HG02678 (cell line): ENCODE measurements at regions not wholly inside any gene's neighbourhood (a gene's known extent, or its start where the extent isn't known, plus 50 kb on each side); places are given as distances from the start of the nearest gene placed in this dataset.
"Not testable (repeated sequence)": the region's sequence is repeated elsewhere in the genome, so short reads cannot be mapped to it uniquely, and the experiment has no call there.

Experiments used
- ATAC-seq: cut with Tn5 transposase; IDR thresholded peaks from one replicate; pipeline ENCODE4 v1.9.1; 2021; ENCODE audit warnings: mild to moderate bottlenecking, moderate library complexity; ENCODE audit not compliant: unreplicated experiment

DNA sequence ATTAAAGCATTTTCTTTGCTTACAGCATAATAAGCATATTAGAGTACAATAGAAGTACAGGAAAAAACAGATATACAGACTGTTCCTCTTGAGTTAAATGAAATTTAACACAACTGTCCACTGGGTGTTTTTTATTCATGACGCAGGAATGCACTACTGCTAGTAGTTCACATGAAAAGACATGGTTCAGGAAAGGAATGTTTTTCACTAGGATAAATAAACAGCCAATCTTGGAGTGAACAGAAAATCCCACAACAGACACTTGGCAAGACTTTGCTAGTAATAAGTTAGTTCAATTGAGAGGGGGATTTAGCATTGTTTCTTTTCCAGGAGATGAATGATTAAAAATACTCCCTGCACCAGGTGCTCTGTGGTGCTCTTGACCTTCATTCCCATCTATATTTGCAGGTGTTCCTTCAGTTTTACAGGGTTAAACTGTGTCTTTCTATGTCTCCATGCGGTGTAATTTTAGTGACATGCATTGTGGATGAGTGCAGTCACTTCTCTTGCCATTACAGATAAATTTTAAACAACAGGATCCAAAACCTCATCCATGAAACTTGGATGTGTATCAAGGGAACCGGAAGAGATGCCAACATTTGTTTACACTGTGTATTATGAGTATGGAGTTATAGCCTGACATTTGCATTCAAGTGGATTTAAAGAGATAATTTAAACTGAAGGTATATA is 796.6 kb downstream of the DSC3 start:
- ATAC-seq = no peak

GRCh38 chr18:30234755-30235154 is 807.8 kb downstream of the DSC3 start:
- ATAC-seq = no peak

DNA sequence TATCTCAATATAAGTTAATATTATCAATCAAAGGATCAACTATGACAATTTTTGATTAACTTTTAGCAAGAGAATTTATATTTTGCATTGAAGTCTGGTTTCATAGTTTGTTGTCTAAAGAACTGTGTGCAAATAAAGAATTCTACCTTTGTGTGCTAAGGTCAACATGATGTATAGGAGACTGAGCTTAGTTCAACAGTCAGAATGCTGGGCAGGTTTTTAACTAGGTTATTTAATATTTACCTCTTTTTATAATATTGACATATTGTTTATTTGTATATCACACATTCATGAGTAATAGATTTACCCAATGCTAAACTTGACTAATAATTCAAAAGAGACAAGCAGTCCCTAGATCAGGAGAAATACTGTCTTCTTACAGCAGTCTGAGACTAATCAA is 831.4 kb downstream of the DSC3 start:
- ATAC-seq = no peak

GRCh38 chr18:30208546-30208945 is 834.0 kb downstream of the DSC3 start:
- no peak for ATAC-seq

DNA sequence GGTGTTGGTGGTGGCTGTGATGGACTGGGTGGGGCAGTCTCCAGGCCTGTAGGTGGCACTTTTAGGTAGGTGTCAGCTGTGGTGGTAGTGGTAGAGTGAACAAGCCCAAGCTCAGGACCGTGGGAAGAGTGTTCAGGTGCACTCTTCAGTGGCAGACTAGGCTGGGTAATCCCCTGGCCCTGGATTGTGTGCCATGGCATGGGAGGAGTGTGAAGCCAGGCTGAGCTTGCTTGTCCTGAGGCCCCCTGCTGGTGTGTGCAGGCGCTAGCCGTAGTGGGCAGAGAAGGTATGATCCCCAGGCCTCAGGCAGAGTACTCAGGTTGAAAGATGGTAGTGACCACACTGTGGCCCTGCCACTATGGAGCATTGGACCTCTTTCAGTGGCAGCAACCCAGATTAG is 850.3 kb downstream of the DSC3 start:
- ATAC-seq = no peak

GRCh38 chr18:30186245-30186644 is 856.3 kb downstream of the DSC3 start:
- ATAC-seq = no peak

GRCh38 chr18:30177056-30177455 is 865.5 kb downstream of the DSC3 start:
- no peak for ATAC-seq

DNA sequence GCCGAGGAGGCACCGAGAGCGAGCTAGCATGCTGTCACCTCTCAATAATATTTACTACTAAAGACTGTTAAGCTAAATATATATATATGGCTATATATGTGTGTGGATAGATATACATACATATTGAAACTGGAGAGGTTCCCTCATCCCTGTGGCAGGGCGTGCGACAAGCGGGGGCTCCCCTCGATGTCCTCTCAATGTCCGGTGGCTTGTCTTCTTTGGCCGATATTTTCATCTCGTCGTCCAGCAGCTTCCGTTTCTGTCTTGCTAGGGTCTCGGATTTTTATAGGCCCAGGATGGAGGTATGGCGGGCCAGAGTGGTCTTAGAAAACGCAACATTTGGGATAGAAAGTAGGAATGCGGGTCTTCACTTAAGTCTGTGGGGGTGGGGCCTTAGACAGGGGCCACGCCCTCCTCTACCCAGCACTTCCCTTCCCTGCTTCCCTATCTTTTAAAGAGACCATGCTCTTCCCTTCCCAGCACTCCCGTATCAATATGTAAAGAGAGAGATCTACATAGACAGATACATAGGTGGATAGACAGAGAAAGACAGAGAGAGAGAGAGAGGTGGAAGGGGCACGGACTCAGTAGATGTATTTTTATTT is 866.8 kb downstream of the DSC3 start:
- no peak for ATAC-seq

GRCh38 chr18:30175061-30175574 is 867.4 kb downstream of the DSC3 start:
- no peak for ATAC-seq

GRCh38 chr18:30163573-30163972 is 879.0 kb downstream of the DSC3 start:
- ATAC-seq = no peak

DNA sequence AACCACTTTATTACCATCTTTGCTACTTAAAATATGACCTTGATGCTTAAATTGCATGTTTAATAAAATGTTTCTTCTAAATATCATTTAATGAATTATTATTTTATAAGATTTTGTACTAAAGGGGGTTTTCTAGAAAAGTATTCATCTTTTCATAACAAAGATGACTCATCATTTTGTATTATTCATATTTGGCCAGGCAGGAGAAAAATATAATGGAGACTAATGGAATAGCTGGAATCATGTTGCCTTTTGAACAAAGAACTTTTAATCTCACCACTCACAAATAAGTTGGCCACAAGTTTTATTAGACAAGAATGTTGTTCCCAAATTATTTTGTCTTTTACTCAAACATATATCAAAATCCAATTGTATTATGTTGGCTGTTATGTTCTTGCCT is 882.4 kb downstream of the DSC3 start:
- ATAC-seq = no peak

GRCh38 chr18:30150586-30151250 is 891.8 kb downstream of the DSC3 start:
- ATAC-seq = no peak

DNA sequence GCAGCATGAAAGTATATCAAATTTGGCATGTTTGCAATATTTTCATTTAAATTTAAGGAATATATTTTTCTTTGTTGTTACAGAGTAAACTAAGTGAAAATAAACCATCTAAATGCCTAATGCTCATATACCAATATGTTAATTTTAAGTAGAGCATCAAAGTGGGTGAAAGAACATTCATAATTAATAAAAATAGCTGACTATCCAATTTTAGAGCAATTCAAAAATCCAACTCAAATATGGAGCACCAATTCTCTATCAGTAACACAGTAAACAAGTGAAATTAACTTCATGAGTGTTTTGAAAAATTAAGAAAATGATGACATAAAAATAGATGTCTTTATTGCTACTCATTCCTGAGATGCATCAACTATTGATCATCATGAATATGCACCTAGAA is 893.0 kb downstream of the DSC3 start:
- no peak for ATAC-seq

- ATAC-seq = no peak
Measured at GRCh38 chr18:30142870-30143269, 899.7 kb downstream of the DSC3 start.

DNA sequence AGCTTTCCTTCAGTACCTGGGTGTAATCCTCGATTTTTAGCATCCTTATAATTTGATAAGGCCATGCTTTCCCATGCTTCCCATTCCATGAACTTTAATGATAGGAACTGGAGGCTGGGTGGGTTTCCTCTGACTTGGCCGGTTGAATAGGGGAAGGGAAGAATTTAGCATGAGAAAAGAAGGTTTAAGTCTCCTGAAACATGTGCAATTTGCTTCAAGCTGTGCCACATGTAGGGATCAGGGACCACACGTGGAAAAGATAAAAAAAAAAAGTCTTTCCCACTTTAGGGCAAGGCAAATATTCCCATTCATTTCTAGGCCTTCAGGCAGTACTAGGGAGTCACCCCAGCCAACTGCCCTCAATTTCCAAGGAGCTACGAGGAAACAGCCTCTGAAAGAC is 900.3 kb downstream of the DSC3 start:
- no peak for ATAC-seq

DNA sequence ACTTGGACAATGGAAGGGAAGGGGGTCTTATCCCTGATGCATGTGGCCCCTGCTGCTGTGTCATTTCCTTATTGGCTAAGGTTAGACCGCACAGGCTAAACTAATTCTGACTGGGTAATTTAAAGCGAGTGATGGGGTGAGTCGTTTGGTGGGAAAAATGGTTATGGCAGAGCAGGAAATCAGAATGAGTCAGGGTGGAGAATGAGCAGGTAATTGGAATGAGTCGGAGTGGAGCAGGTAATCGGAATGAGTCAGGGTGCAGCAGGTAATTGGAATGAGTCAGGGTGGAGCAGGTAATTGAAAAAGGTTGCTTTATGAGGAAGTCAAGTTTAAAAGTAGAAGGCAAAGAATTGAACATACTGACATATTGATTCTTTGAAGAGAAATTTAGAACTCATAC is 901.0 kb downstream of the DSC3 start:
- not testable (repeated sequence) for ATAC-seq

DNA sequence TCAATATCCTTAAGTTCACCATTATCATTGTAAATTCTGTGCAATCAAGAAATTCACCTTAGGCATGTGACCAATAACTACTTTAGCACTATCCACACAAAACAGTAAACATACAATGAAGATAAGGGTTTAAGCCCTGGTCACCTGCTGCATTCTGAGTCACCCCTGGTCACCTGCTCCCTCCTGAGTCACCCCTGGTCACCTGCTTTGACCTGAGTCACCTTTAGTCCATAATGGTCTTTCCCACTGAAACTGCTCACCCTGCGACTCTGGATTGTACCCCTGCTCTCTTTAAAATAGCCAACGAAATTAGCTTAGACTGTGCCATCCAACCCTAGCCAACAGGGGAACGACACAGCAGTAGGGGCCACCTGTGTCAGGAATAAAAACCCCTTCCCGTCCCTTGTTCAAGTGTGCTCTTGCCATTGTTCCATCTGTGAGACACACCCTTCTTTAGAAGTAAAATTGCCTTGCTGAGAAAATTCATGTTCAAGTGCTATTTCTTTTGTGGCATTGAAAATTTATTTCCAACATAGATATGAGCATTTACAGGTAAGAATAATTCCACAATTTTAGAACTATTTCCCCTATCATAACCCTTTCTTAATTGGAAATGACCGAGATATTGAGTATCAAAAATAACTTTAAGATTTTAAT is 902.8 kb downstream of the DSC3 start:
- ATAC-seq = no peak

GRCh38 chr18:30135938-30136337 is 906.6 kb downstream of the DSC3 start:
- no peak for ATAC-seq

DNA sequence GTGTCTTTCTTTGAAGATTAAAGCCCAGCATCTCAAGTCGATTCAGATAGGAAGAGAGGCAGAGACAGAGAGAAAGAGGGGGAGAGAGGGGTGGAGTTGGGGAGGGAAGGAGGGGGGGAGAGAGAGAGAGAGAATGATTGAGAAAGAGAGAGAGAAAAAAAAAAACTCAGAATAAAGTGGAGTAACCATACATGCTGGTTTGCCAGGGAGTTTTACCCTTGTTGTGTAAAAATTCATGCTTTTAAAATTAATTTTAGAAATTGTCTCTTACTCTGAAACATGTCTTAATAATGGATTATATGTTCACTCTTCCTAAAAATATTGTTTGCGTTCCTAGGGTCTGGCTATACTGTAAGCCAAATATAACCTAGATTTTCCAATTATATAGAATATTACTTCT is 908.5 kb downstream of the DSC3 start:
- no peak for ATAC-seq

DNA sequence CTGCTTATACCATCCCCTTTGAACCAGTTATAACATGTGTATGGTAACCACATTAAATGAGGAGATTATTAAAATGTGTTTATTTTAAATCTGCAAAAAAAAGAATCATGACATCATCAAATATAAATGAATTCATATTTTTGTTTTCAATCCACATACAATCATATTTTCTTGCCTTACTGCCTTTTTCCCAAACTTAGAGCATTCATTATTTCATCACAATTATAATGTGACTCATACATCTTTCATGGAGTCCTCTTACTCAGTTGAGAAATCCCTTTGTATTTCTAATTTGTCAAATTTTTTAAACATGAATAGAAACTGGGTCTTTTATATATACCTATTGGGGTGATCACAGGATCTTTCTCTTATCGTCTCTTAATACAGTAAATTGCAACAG is 909.6 kb downstream of the DSC3 start:
- no peak for ATAC-seq

DNA sequence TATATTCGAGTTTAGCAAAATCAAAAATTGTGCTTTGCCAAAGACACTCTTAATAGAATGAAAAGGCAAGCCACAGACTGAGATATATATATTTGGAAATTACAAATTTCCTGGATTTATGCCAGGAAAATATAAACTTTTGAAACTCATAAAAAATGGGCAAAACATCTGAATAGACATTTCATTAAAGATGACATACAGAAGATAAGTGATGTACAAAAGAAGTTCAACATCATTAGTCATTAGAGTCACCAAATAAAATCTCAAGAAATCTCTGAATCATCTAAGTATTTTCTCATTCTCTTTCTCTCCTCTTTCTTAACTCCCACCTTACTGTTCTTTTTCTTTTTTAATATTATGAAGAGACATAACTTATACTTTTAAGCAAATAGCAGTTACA is 921.1 kb downstream of the DSC3 start:
- ATAC-seq = no peak

GRCh38 chr18:30113454-30113853 is 929.1 kb downstream of the DSC3 start:
- ATAC-seq = no peak
